ENCODE measurements at regions not wholly inside any gene's neighbourhood (a gene's known extent, or its start where the extent isn't known, plus 50 kb on each side); places are given as distances from the start of the nearest gene placed in this dataset.

DNA sequence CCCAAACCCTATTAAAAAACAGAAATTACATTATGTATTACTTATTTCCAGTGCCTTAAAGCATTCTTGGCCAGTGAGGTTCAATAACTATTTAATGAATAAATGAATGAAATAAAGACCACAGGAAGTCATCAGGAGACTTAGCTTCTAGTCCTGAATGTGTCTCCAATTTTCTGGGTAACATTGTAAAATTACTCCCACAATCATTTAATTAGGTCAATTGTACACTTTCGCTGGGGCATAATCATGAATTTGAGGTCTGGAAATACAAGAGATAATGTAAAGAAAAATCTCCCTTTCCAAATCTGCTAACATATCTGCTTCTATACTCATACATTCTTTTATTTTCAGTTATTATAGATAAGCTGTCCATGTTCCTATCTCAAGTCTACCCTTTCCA is 199.2 kb downstream of the TLR4 start:
- Histone ChIP-seq H3K9me3 (ENCODE audit: control insufficient read depth, low read length) (no peaks in the 10 kb centered on the region), H3K4me1 (ENCODE audit: control insufficient read depth, insufficient read depth, low read length) (no peaks in the 10 kb centered on the region), H3K4me3 (ENCODE audit: low read length) (no peak overlapping the region), H3K36me3 (ENCODE audit: control insufficient read depth, insufficient read depth, low read length) (no peaks in the 10 kb centered on the region), H3K9ac (ENCODE audit: extremely low read depth, low read length, poor library complexity, severe bottlenecking) (no peak overlapping the region), H3K27me3 (ENCODE audit: control insufficient read depth, insufficient read depth, low read length, poor library complexity, severe bottlenecking) (no peaks in the 10 kb centered on the region), H3K27ac (ENCODE audit: low read depth, low read length) (no peak overlapping the region)
- Mint-ChIP-seq H3K9me3 (no peaks in the 10 kb centered on the region), H3K27ac (no peak overlapping the region), H3K27me3 (ENCODE audit: insufficient read depth) (no peaks in the 10 kb centered on the region), H3K36me3 (ENCODE audit: low read depth) (no peaks in the 10 kb centered on the region), H3K4me3 (no peak overlapping the region), H3K4me1 (no peaks in the 10 kb centered on the region)
- TF ChIP-seq, protein P1, sequence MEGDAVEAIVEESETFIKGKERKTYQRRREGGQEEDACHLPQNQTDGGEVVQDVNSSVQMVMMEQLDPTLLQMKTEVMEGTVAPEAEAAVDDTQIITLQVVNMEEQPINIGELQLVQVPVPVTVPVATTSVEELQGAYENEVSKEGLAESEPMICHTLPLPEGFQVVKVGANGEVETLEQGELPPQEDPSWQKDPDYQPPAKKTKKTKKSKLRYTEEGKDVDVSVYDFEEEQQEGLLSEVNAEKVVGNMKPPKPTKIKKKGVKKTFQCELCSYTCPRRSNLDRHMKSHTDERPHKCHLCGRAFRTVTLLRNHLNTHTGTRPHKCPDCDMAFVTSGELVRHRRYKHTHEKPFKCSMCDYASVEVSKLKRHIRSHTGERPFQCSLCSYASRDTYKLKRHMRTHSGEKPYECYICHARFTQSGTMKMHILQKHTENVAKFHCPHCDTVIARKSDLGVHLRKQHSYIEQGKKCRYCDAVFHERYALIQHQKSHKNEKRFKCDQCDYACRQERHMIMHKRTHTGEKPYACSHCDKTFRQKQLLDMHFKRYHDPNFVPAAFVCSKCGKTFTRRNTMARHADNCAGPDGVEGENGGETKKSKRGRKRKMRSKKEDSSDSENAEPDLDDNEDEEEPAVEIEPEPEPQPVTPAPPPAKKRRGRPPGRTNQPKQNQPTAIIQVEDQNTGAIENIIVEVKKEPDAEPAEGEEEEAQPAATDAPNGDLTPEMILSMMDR (conservative IDR thresholded peaks at IDR 0.05), result no peak
- no peak for DNase-seq
- WGBS, 2 experiments (ENCODE audit: insufficient coverage in 1 of 2, insufficient read length in 1 of 2), result no CpG with 5 or more reads among the region's 1 CpG

DNA sequence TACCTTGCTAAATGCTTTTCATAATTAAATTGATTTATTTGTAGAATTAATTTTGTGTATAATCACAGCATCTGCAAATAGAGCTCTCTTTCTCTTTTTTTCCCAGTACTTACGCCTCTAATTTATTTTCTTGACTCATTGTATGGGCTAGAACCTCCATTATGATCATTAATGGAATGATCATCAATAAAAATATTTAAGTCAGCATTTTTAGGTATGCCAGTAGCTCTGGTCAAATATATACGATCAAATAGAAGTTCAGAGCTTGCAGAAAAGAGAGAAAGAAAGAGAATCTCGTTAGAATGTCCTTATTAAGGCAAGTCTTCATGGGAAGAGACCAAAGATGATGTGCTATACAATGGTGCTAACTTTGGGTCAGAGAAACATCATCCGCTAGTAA is 202.6 kb downstream of the TLR4 start:
- no peaks in the 10 kb centered on the region for H3K36me3 ChIP-seq (ENCODE audit: control insufficient read depth, insufficient read depth, low read length)
- H3K4me3 ChIP-seq (ENCODE audit: low read length), result no peak overlapping the region
- no peaks in the 10 kb centered on the region for H3K4me1 ChIP-seq (ENCODE audit: control insufficient read depth, insufficient read depth, low read length)
- H3K27ac ChIP-seq (ENCODE audit: low read depth, low read length), result no peak overlapping the region
- H3K27me3 ChIP-seq (ENCODE audit: control insufficient read depth, insufficient read depth, low read length, poor library complexity, severe bottlenecking), result no peaks in the 10 kb centered on the region
- WGBS, 2 experiments (ENCODE audit: insufficient coverage in 1 of 2, insufficient read length in 1 of 2), result 88 to 93% methylated on average over 2 to 4 of the region's 4 CpGs
- no peak overlapping the region for H3K4me3 Mint-ChIP-seq
- DNase-seq, result no peak
- H3K9me3 ChIP-seq (ENCODE audit: control insufficient read depth, low read length), result peaks cover 4% of the 10 kb centered on the region
- H3K4me1 Mint-ChIP-seq, result no peaks in the 10 kb centered on the region
- no peak overlapping the region for H3K27ac Mint-ChIP-seq
- H3K27me3 Mint-ChIP-seq (ENCODE audit: insufficient read depth), result no peaks in the 10 kb centered on the region
- H3K9ac ChIP-seq (ENCODE audit: extremely low read depth, low read length, poor library complexity, severe bottlenecking), result no peak overlapping the region
- H3K9me3 Mint-ChIP-seq, result peaks cover 12% of the 10 kb centered on the region
- TF ChIP-seq, protein P1 (conservative IDR thresholded peaks at IDR 0.05), result no peak
- H3K36me3 Mint-ChIP-seq (ENCODE audit: low read depth), result no peaks in the 10 kb centered on the region

DNA sequence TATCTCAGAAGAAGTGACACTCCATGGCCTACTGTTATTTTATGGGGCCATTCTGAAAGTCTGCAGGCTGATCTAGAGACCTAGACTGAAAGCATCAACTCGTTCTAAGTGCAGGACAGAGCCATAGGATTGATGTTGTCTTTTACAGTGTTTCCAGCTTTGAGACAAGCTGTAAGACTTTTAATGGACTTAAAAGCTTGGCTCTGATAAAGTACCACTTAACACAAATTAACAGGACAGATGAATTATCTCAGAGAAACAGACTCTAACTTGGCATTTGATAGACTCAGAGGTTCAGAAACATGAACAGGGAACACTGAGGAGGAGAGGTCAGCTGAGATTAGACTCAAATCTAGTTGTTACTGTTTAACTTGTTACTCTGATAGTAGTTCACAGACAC is 203.2 kb downstream of the TLR4 start:
- H3K4me3 Mint-ChIP-seq, result no peak overlapping the region
- DNase-seq, result no peak
- Histone ChIP-seq H3K9ac (ENCODE audit: extremely low read depth, low read length, poor library complexity, severe bottlenecking) (no peak overlapping the region), H3K9me3 (ENCODE audit: control insufficient read depth, low read length) (peaks cover 10% of the 10 kb centered on the region), H3K4me1 (ENCODE audit: control insufficient read depth, insufficient read depth, low read length) (no peaks in the 10 kb centered on the region), H3K4me3 (ENCODE audit: low read length) (no peak overlapping the region), H3K27me3 (ENCODE audit: control insufficient read depth, insufficient read depth, low read length, poor library complexity, severe bottlenecking) (no peaks in the 10 kb centered on the region), H3K36me3 (ENCODE audit: control insufficient read depth, insufficient read depth, low read length) (no peaks in the 10 kb centered on the region), H3K27ac (ENCODE audit: low read depth, low read length) (no peak overlapping the region)
- no peak overlapping the region for H3K27ac Mint-ChIP-seq
- TF ChIP-seq, protein P1 (conservative IDR thresholded peaks at IDR 0.05), result no peak
- peaks cover 14% of the 10 kb centered on the region for H3K9me3 Mint-ChIP-seq
- H3K4me1 Mint-ChIP-seq, result no peaks in the 10 kb centered on the region
- 86 to 100% methylated on average over 1 of the region's 1 CpG for WGBS, 2 experiments (ENCODE audit: insufficient coverage in 1 of 2, insufficient read length in 1 of 2)
- no peaks in the 10 kb centered on the region for H3K27me3 Mint-ChIP-seq (ENCODE audit: insufficient read depth)
- no peaks in the 10 kb centered on the region for H3K36me3 Mint-ChIP-seq (ENCODE audit: low read depth)

Measured in endodermal cell (in vitro differentiated cells).